NCI-H226 (cell line): ENCODE measurements at regions not wholly inside any gene's neighbourhood (a gene's known extent, or its start where the extent isn't known, plus 50 kb on each side); places are given as distances from the start of the nearest gene placed in this dataset.
"Not testable (repeated sequence)": the region's sequence is repeated elsewhere in the genome, so short reads cannot be mapped to it uniquely, and the experiment has no call there.

ENCODE experiments used
- DNase-seq: peaks from one replicate; pipeline ENCODE4 v3.0.0-alpha.2; 2015

- no peak for DNase-seq
These were observed 576.9 kb upstream of the NECTIN3 start for GRCh38 chr3:110494728-110495127.

- no peak for DNase-seq
These were observed 576.3 kb upstream of the NECTIN3 start for GRCh38 chr3:110495201-110495927.

GRCh38 chr3:110504401-110504800, 567.2 kb upstream of the NECTIN3 start:
- no peak for DNase-seq

DNA sequence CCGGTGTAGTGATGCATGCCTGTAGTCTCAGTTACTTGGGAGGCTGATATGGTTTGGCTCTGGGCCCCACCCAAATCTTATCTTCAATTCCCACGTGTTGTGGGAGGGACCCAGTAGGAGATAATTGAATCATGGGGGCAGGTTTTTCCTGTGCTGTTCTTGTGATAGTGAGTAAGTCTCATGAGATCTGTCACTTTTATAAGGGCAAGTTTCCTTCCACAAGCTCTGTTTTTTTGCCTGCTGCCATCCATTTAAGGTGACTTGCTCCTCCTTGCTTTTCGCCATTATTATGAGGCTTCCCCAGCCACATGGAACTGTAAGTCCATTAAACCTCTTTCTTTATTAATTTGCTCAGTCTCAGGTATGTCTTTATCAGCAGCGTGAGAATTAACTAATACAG, 566.7 kb upstream of the NECTIN3 start:
- DNase-seq: peak; percentile 25

DNA sequence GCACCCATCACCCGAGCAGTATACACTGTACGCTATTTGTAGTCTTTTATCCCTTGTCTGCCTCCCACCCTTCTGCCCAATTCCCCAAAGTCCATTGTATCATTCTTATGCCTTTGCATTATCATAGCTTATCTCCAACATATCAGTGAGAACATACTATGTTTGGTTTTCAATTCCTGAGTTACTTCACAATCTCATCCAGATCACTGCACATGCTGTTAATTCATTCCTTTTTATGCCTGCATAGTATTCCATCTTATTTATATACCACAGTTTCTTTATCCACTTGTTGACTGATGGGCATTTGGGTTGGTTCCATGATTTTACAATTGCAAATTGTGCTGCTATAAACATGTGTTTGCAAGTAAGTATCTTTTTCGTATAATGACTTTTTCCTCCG, 564.7 kb upstream of the NECTIN3 start:
- no peak for DNase-seq

- not testable (repeated sequence) for DNase-seq
These were observed 564.0 kb upstream of the NECTIN3 start for GRCh38 chr3:110507570-110507969.

- no peak for DNase-seq
These were observed 558.7 kb upstream of the NECTIN3 start for GRCh38 chr3:110512961-110513360.

DNA sequence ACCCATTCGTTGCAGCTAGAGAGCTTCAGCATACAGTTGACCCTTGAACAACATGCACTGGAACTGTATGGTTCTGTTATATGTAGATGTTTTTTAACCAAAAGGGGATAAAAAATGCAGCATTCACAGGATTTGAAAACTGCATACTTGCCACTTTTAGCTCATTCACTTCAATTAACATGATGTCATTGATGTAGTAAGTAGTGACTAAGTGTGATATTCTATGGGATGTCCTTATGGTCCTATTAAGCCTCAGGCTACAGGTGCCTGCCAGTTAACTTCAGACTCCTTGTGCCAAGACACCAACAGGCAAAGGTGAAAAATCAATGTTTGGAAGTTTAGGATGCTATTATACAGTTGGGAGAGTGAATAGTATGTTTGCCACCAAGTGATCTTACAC, 553.6 kb upstream of the NECTIN3 start:
- no peak for DNase-seq

- no peak for DNase-seq
These were observed 552.5 kb upstream of the NECTIN3 start for GRCh38 chr3:110519071-110519470.

DNA sequence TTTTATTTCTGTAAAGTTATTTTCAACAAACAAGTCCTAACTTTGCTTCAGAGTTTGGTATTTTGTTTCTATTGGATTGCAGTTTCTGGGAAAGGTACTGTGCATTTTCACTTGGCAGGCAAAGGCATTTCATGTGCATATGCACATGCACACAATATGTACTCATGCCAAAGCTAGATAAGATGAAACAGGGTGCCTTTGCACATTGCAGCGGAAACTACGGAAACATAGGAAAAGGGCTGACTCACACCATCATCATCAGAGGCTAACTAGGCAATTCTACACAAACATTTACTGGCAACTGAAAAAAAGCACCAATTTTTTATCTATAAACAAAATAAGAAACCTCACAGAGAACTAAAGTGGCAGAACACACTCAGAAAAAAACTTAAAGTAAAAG, 550.6 kb upstream of the NECTIN3 start:
- DNase-seq: peak; percentile 96

GRCh38 chr3:110525558-110526064, 546.0 kb upstream of the NECTIN3 start:
- DNase-seq: not testable (repeated sequence)

- DNase-seq: peak; percentile 96
These were observed 544.6 kb upstream of the NECTIN3 start for GRCh38 chr3:110526777-110527727.

GRCh38 chr3:110528305-110529121, 543.1 kb upstream of the NECTIN3 start:
- DNase-seq: peak; percentile 40

GRCh38 chr3:110530902-110531301, 540.7 kb upstream of the NECTIN3 start:
- no peak for DNase-seq

GRCh38 chr3:110533089-110533488, 538.5 kb upstream of the NECTIN3 start:
- no peak for DNase-seq

DNA sequence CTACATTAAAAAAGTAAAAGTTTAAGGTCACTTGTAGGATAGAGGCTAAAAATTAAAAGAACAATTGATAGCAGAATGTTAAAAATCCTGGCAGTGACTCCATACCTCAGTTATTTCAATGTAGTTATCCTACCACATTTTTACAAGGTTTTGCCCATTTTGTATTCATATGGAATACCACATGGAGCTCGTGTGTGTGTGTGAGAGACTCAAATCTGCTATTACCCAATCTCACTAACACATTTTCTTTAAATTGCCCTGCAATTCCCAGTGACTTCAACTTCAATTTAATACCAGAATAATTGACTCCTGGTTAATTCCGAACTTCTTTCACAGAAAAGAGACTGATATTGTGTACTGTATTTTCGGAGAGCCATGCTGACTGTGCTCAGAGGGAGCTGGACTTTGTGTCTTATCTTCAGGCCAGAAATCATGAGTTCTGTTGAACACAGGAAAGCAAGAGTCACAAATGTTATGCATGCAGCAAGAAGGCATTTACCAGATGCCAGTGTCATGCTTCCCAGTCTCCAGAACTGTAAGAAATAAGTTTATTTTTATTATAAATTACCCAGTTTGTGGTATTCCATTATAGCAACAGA, 529.0 kb upstream of the NECTIN3 start:
- no peak for DNase-seq

- no peak for DNase-seq
These were observed 526.9 kb upstream of the NECTIN3 start for GRCh38 chr3:110544730-110545129.

GRCh38 chr3:110550511-110550910, 521.1 kb upstream of the NECTIN3 start:
- DNase-seq: no peak

DNA sequence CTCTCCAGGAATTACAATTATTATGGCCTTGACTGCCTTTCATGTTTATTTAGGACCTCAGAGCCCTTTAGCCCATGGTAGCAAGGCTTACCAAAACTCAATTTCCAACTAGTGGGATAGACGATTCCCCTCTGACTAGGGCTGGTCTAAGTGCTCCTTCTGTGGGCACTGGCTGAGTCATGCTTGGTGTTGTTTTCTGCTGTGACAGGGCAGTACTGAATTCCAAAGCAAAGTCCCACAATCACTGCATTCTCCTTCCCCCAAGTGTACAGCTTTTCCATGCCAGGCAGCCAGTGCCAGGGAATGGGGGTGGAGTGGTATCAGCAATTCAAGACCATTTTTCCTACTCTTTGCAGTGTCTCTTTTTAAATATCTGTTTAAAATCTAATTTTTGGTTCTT, 509.0 kb upstream of the NECTIN3 start:
- no peak for DNase-seq

GRCh38 chr3:110564674-110565073, 506.9 kb upstream of the NECTIN3 start:
- DNase-seq: no peak

DNA sequence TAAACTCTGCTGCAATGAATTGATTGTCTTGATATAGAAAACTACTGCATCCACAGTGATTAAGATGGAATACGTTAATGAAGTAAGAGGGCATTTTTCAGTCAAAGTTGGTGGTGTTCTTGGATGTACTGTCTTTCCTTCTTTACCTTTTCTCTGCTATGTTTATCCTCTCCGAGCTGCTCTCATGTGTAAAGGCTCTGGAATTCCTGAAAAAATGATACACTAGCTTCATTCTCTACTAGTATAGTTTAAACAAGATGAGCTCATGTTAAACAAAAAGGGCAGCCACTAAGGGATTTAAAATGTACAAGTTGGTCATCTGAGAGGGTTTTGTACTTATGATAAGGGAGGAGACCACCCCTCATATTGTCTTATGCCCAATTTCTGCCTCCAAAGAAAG, 504.6 kb upstream of the NECTIN3 start:
- no peak for DNase-seq

DNA sequence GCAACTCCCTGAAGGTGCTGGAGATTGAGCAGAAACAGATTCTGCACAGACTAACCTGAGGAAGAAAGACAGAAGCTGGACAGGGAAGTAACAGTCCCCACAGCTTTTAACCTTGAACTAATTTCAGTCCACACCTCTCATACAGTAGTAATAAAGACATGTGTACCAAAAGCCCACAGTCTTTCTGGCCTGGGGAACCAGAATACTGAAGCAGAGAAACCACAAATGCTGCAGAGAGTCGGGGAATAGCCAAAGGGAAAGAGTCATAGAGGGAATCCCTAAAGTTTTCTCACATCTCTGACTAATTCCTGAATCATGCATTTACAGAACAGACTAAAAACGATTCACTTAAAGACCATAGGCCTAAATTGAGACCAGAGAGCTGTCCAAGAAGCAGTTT, 503.4 kb upstream of the NECTIN3 start:
- peak; percentile 82 for DNase-seq

- no peak for DNase-seq
These were observed 502.5 kb upstream of the NECTIN3 start for GRCh38 chr3:110569073-110569472.
